ENCODE measurements at regions not wholly inside any gene's neighbourhood (a gene's known extent, or its start where the extent isn't known, plus 50 kb on each side); places are given as distances from the start of the nearest gene placed in this dataset.

DNA sequence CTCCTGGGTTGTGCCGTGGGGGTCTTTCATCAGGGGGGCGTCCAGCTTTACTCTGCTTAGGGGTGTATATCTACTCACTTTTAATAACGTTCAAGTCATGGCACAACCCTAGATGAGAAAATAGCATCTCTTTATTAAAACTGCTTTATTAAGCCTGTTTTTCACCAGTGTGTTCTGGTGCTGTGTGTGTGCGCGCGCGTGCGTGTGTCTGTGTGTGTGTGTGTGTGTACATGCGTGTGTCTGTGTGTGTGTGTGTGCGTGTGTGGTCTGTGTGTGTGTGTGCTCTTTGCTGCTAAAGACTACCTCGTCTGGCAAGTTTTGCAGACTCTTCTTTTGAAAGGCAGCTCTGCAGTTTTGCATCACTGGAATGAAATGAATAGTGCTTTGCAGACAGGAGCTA is 390.9 kb upstream of the MKI67 start:
- Histone ChIP-seq H3K4me3 (ENCODE audit: low read depth in 2 of 2, low read length in 1 of 2) (no peak overlapping the region), H3K27me3 (ENCODE audit: insufficient read depth) (no peaks in the 10 kb centered on the region), H3K9ac (no peak overlapping the region), H4K20me1 (ENCODE audit: insufficient read depth) (no peaks in the 10 kb centered on the region), H3K27ac (ENCODE audit: low read depth in 2 of 2, low read length in 1 of 2) (no peak overlapping the region), H3K9me3 (no peaks in the 10 kb centered on the region), H3K4me1 (ENCODE audit: control insufficient read depth in 1 of 2, insufficient read depth in 2 of 2, low read depth in 1 of 2, low read length in 1 of 2) (peaks cover 0 to 6% of the 10 kb centered on the region in 2 experiments; a peak in 1 of 4 replicates), H3K79me2 (ENCODE audit: insufficient read depth) (no peaks in the 10 kb centered on the region), H3K9me2 (no peaks in the 10 kb centered on the region), H2AFZ (ENCODE audit: low read depth) (no peak overlapping the region), H3F3A (replicated peaks; ENCODE audit: insufficient read depth) (no peaks in the 10 kb centered on the region), H3K36me3 (replicated peaks in 1 of 2; ENCODE audit: control insufficient read depth in 1 of 2, insufficient read depth in 2 of 2, low read length in 1 of 2) (no peaks in the 10 kb centered on the region), H3K4me2 (no peak overlapping the region)
- no peak for DNase-seq
- ChIA-PET CTCF (interaction anchor here (0.7 to 4.3 kb wide), 3 partner anchors 13 to 249 kb away, joined by 3 to 26 read pairs (median 3); no protein-coding TSS in a partner anchor), POLR2A (no interaction called here)
- TF ChIP-seq ELF1 (IDR thresholded peaks at IDR 0.05): no peak
- TF ChIP-seq GABPA (IDR thresholded peaks at IDR 0.05; ENCODE audit: low read depth): no peak
- TF ChIP-seq NRF1 (IDR thresholded peaks at IDR 0.05; ENCODE audit: low read depth, low read length): no peak
- no peak for TF ChIP-seq GATA2 (CRISPR knock-in tag; IDR thresholded peaks at IDR 0.05)
- TF ChIP-seq, protein P1, sequence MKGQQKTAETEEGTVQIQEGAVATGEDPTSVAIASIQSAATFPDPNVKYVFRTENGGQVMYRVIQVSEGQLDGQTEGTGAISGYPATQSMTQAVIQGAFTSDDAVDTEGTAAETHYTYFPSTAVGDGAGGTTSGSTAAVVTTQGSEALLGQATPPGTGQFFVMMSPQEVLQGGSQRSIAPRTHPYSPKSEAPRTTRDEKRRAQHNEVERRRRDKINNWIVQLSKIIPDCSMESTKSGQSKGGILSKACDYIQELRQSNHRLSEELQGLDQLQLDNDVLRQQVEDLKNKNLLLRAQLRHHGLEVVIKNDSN (IDR thresholded peaks at IDR 0.05; ENCODE audit: borderline replicate concordance, low read depth): no peak
- TF ChIP-seq POLR2AphosphoS5 (IDR thresholded peaks at IDR 0.05; ENCODE audit: low read depth, low read length): no peak
- no peak for TF ChIP-seq FOXM1 (IDR thresholded peaks at IDR 0.05; ENCODE audit: low read depth)
- TF ChIP-seq, protein P2, sequence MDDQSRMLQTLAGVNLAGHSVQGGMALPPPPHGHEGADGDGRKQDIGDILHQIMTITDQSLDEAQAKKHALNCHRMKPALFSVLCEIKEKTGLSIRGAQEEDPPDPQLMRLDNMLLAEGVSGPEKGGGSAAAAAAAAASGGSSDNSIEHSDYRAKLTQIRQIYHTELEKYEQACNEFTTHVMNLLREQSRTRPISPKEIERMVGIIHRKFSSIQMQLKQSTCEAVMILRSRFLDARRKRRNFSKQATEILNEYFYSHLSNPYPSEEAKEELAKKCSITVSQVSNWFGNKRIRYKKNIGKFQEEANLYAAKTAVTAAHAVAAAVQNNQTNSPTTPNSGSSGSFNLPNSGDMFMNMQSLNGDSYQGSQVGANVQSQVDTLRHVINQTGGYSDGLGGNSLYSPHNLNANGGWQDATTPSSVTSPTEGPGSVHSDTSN (IDR thresholded peaks at IDR 0.05): no peak
- TF ChIP-seq TCF12 (IDR thresholded peaks at IDR 0.05): no peak
- TF ChIP-seq TAF1 (IDR thresholded peaks at IDR 0.05; ENCODE audit: borderline replicate concordance, low read depth, low read length): no peak
- no peak for TF ChIP-seq SIN3A (IDR thresholded peaks at IDR 0.05; ENCODE audit: borderline replicate concordance, low read depth, low read length)
- TF ChIP-seq RCOR1 (IDR thresholded peaks at IDR 0.05; ENCODE audit: low read length): no peak
- WGBS (ENCODE audit: low lambda C conversion rate): 69% methylated on average over 11 of the region's 11 CpGs

DNA sequence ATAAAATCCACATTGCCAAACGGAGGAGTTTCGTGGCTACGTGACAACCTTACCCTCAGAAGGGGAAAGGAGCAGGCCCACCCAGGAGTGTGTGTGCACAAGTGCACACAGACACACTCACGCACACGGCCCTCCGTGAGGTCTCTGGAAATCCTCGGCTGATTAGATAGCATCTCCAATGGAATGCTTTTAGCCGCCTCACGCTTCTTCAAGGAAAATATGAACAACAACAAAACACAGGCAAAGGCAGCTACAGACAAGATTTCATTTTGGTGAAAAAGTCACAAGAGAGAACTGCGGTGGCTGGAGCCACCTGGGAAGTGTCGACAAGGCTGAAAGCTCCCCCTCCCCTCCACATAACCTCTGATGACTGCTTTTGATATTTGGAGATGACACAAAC is 391.8 kb upstream of the MKI67 start:
- Histone ChIP-seq H4K20me1 (ENCODE audit: insufficient read depth) (no peaks in the 10 kb centered on the region), H3K9ac (no peak overlapping the region), H3K36me3 (replicated peaks in 1 of 2; ENCODE audit: control insufficient read depth in 1 of 2, insufficient read depth in 2 of 2, low read length in 1 of 2) (no peaks in the 10 kb centered on the region), H3K4me3 (ENCODE audit: low read depth in 2 of 2, low read length in 1 of 2) (no peak overlapping the region), H3K4me2 (no peak overlapping the region), H3F3A (replicated peaks; ENCODE audit: insufficient read depth) (no peaks in the 10 kb centered on the region), H3K9me3 (no peaks in the 10 kb centered on the region), H3K27me3 (ENCODE audit: insufficient read depth) (no peaks in the 10 kb centered on the region), H2AFZ (ENCODE audit: low read depth) (no peak overlapping the region), H3K79me2 (ENCODE audit: insufficient read depth) (no peaks in the 10 kb centered on the region), H3K4me1 (ENCODE audit: control insufficient read depth in 1 of 2, insufficient read depth in 2 of 2, low read depth in 1 of 2, low read length in 1 of 2) (peaks cover 0 to 6% of the 10 kb centered on the region in 2 experiments; a peak in 1 of 4 replicates), H3K27ac (ENCODE audit: low read depth in 2 of 2, low read length in 1 of 2) (no peak overlapping the region), H3K9me2 (no peaks in the 10 kb centered on the region)
- CTCF ChIA-PET: interaction anchor here (0.8 to 1.1 kb wide), 2 partner anchors 9 to 250 kb away, joined by 3 read pairs; no protein-coding TSS in a partner anchor
- WGBS (ENCODE audit: low lambda C conversion rate): 34% methylated on average over 11 of the region's 11 CpGs
- 0 out of 2 replicates have a peak, but pooled peaks have one; percentile 8 for TF ChIP-seq GATA2 (CRISPR knock-in tag; IDR thresholded peaks at IDR 0.05)
- TF ChIP-seq CHD2 (IDR thresholded peaks at IDR 0.05; ENCODE audit: low read length, partially characterized antibody): no peak
- no peak for TF ChIP-seq TAF1 (IDR thresholded peaks at IDR 0.05; ENCODE audit: borderline replicate concordance, low read depth, low read length)
- DNase-seq: no peak
- POLR2A ChIA-PET: no interaction called here
